ENCODE measurements at regions not wholly inside any gene's neighbourhood (a gene's known extent, or its start where the extent isn't known, plus 50 kb on each side); places are given as distances from the start of the nearest gene placed in this dataset.

- DNase-seq (ENCODE audit: low read depth in 2 of 2) = no peak
Observed at GRCh38 chr4:63632858-63633257, 776.4 kb downstream of the TECRL start.

- DNase-seq (ENCODE audit: low read depth in 2 of 2) = no peak
Observed at GRCh38 chr4:63620271-63620670, 789.0 kb downstream of the TECRL start.

- no peak for DNase-seq (ENCODE audit: low read depth in 2 of 2)
Observed at GRCh38 chr4:63619771-63620170, 789.5 kb downstream of the TECRL start.

GRCh38 chr4:63618883-63619718 is 790.1 kb downstream of the TECRL start:
- DNase-seq (ENCODE audit: low read depth in 2 of 2) = no peak

GRCh38 chr4:63607169-63607872 is 801.9 kb downstream of the TECRL start:
- DNase-seq (ENCODE audit: low read depth in 2 of 2) = no peak

GRCh38 chr4:63589796-63590195 is 819.5 kb downstream of the TECRL start:
- DNase-seq (ENCODE audit: low read depth in 2 of 2) = no peak

GRCh38 chr4:63583561-63583960 is 825.7 kb downstream of the TECRL start:
- no peak for DNase-seq (ENCODE audit: low read depth in 2 of 2)

- DNase-seq (ENCODE audit: low read depth in 2 of 2) = no peak
Observed at GRCh38 chr4:63583007-63583406, 826.2 kb downstream of the TECRL start.

- no peak for DNase-seq (ENCODE audit: low read depth in 2 of 2)
Observed at GRCh38 chr4:63580796-63581475, 828.3 kb downstream of the TECRL start.

GRCh38 chr4:63578383-63578782 is 830.9 kb downstream of the TECRL start:
- DNase-seq (ENCODE audit: low read depth in 2 of 2) = no peak

- DNase-seq (ENCODE audit: low read depth in 2 of 2) = no peak
Observed at GRCh38 chr4:63566658-63567057, 842.6 kb downstream of the TECRL start.

- DNase-seq (ENCODE audit: low read depth in 2 of 2) = no peak
Observed at GRCh38 chr4:63563288-63564014, 845.8 kb downstream of the TECRL start.

GRCh38 chr4:63558709-63559108 is 850.5 kb downstream of the TECRL start:
- no peak for DNase-seq (ENCODE audit: low read depth in 2 of 2)

GRCh38 chr4:63556332-63556731 is 852.9 kb downstream of the TECRL start:
- DNase-seq (ENCODE audit: low read depth in 2 of 2) = no peak

GRCh38 chr4:63553123-63553522 is 856.1 kb downstream of the TECRL start:
- DNase-seq (ENCODE audit: low read depth in 2 of 2) = no peak

GRCh38 chr4:63541828-63542227 is 867.4 kb downstream of the TECRL start:
- DNase-seq (ENCODE audit: low read depth in 2 of 2) = no peak

- DNase-seq (ENCODE audit: low read depth in 2 of 2) = no peak
Observed at GRCh38 chr4:63529581-63530337, 879.5 kb downstream of the TECRL start.

- DNase-seq (ENCODE audit: low read depth in 2 of 2) = no peak
Observed at GRCh38 chr4:63528256-63528991, 880.8 kb downstream of the TECRL start.

- no peak for DNase-seq (ENCODE audit: low read depth in 2 of 2)
Observed at GRCh38 chr4:63526251-63526650, 883.0 kb downstream of the TECRL start.

- no peak for DNase-seq (ENCODE audit: low read depth in 2 of 2)
Observed at GRCh38 chr4:63524764-63525163, 884.5 kb downstream of the TECRL start.

Measured in stimulated activated CD4-positive, alpha-beta T cell treated with anti-CD3 and anti-CD28 coated beads, Interleukin-4, amount 100 ng/mL, for 48 hours (primary cell).